ENCODE measurements at regions not wholly inside any gene's neighbourhood (a gene's known extent, or its start where the extent isn't known, plus 50 kb on each side); places are given as distances from the start of the nearest gene placed in this dataset.
"Not testable (repeated sequence)": the region's sequence is repeated elsewhere in the genome, so short reads cannot be mapped to it uniquely, and the experiment has no call there.

GRCh38 chr14:106187216-106187615, 660.8 kb downstream of the TMEM121 start:
- DNase-seq, result no peak

- DNase-seq, result not testable (repeated sequence)
Observed at GRCh38 chr14:106192701-106193100, 666.3 kb downstream of the TMEM121 start.

GRCh38 chr14:106196459-106196858, 670.1 kb downstream of the TMEM121 start:
- not testable (repeated sequence) for DNase-seq

DNA sequence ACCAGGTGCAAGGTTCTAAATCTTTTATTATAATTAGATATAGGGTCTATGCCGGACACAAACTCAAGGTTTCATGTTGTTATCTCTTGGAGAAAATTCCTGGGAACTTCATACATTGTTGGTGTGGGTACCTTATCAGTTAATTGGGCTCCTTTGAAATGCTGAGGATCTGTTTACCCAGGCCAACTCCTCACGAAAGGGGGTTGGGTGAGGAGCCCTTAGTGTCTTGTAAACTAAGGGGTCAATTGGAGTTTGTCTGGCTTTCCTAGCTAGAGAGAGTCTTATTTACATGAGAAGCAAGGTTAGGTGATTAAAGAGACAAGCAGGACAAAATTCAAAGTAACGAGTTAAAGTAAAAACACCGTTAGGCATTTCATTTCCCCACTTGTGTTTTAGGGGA, 670.9 kb downstream of the TMEM121 start:
- not testable (repeated sequence) for DNase-seq

DNA sequence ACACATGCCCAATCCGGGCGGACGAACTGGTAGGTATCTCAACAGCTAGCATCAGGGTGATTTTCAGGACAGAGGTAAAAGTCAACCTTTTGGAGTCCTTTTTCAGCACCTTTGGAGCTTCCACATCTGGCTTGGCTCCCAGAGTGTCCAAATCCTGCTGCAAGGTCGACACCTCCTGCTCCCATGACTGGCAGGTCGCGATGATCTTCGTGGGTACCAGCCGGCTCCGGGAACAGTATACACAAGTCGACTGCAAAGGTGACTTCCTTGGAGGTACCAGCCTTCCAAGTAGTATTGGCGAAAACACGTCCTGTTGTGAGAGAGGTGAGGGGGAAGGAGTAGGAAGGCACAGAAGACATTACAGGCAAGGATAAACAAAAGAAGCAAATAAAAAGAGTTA, 672.7 kb downstream of the TMEM121 start:
- DNase-seq, result no peak

- DNase-seq, result no peak
Observed at GRCh38 chr14:106200541-106201315, 674.3 kb downstream of the TMEM121 start.

DNA sequence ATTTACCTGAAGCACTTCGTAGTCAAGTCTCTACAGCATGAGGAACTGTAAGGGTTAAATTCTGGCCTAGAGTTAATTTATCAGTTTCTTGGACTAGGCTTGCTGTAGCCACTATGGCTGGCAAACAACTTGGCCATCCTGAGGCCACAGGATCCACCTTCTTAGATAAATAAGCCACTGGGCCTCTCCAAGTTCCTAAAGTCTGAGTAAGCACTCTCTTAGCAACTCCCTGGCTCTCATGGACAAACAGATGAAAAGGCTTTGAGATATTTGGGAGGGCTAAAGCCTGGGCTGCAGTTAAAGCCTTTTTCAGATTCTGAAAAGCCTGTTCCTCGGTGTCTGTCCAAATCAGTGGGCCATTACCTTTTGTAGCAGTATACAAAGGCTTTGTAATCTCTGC, 675.0 kb downstream of the TMEM121 start:
- no peak for DNase-seq

GRCh38 chr14:106203438-106203837, 677.1 kb downstream of the TMEM121 start:
- DNase-seq, result no peak

DNA sequence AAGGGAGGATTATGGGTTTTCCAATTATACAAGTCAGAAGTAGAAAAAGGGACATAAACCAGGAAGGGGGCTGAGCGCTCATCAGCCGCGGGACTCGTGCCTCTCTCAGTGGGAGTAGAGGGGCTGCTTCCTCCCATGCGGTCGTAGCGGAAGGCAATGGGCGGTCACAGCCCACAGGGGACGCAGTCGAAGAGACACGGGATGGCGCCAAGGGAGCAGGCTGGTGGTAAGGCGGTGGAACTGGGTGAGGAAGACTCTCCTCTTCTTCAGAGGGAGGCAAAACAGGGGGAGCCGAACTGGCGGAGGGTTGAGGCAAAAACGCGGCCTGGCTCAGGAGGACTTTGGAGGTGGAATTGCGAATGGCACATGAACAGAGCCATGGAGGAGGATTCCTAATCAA, 677.7 kb downstream of the TMEM121 start:
- DNase-seq, result no peak

DNA sequence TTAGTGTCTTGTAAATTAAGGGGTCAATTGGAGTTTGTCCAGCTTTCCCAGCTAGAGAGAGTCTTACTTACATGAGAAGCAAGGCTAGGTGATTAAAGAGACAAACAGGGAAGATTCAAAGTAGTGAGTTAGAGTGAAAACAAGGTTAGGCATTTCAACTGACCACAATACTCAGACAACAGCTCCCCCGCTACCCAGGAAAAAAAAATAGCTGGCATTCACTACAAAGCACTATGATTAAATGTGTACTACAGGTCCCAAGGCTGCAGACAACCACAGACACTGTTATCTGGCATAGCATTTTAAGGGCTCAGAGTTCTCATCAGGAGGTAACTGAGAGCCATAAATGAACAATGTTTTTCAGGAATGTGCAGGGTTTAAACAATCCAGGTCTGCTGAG, 680.9 kb downstream of the TMEM121 start:
- no peak for DNase-seq

- DNase-seq, result no peak
Observed at GRCh38 chr14:106208794-106209193, 682.4 kb downstream of the TMEM121 start.

GRCh38 chr14:106209755-106210154, 683.4 kb downstream of the TMEM121 start:
- no peak for DNase-seq

GRCh38 chr14:106210650-106211049, 684.3 kb downstream of the TMEM121 start:
- DNase-seq, result no peak

- DNase-seq, result no peak
Observed at GRCh38 chr14:106211334-106211900, 685.0 kb downstream of the TMEM121 start.

GRCh38 chr14:106215229-106215628, 688.8 kb downstream of the TMEM121 start:
- no peak for DNase-seq

- no peak for DNase-seq
Observed at GRCh38 chr14:106216679-106217078, 690.3 kb downstream of the TMEM121 start.

GRCh38 chr14:106218174-106218573, 691.8 kb downstream of the TMEM121 start:
- no peak for DNase-seq

GRCh38 chr14:106222311-106222710, 695.9 kb downstream of the TMEM121 start:
- DNase-seq, result no peak

DNA sequence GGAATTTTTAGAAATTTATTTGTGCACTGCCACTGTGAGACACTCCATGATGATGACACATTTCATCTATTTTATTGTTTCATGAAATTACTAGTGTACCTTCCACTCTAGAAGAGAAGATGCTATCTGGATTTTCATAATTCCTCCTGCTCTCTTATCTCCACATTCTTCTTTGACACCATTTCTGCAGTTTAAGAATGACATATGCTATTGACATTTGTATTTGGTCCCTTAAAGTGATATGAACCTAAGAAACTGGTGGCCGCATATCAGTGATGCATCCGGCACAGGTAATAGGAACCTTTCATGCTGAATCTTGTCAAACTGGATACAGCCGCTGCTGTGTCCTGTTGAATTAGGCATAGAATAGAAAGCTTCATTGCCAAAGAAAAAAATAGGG, 696.3 kb downstream of the TMEM121 start:
- no peak for DNase-seq

DNA sequence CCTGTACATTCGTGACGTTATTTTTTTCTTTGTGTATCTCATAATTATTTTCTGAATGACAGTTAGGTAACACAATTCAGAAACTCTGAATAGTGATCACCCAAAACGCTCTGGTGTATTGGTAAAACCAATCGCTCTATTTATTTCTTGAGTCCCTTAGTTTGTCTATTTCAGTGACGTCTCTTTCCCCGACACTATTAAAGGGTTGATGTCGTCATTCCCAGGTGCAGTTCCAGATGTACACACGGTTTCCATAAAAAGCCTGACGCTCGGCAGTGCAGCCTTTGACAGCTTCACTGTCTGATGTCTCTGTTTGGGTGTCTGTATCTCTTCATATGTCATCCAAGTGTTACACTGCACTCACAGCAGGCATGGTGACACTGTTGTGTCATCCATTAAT, 701.4 kb downstream of the TMEM121 start:
- DNase-seq, result no peak

GRCh38 chr14:106228541-106229158, 702.3 kb downstream of the TMEM121 start:
- DNase-seq, result no peak

- DNase-seq, result no peak
Observed at GRCh38 chr14:106230071-106230470, 703.7 kb downstream of the TMEM121 start.

GRCh38 chr14:106233191-106233590, 706.8 kb downstream of the TMEM121 start:
- not testable (repeated sequence) for DNase-seq

GRCh38 chr14:106234525-106235254, 708.3 kb downstream of the TMEM121 start:
- peak; percentile 33 for DNase-seq

Measured in NCI-H1436 treated with DMSO at 0.1 percent for 48 hours (cell line).